GM23338 (cell line): ENCODE measurements at regions not wholly inside any gene's neighbourhood (a gene's known extent, or its start where the extent isn't known, plus 50 kb on each side); places are given as distances from the start of the nearest gene placed in this dataset.

Source experiments
- ATAC-seq: fragments of 200-7000 bp; cut with Tn5 transposase; 3 replicates; pipeline ENCODE4 v1.9.1; 2020
- DNase-seq: peaks from one replicate; pipeline ENCODE4 v3.0.0-alpha.2; 2015; ENCODE audit warnings: low spot score
- H2AFZ ChIP-seq: fragments of 200-600 bp; sonication (generic); 2 replicates; pipeline ENCODE4 v1.8.0; 2016; ENCODE audit warnings: antibody characterized with exemption, mild to moderate bottlenecking, moderate library complexity
- H3F3A ChIP-seq: fragments of 200-600 bp; sonication (generic); replicated peaks from 2 replicates; pipeline ENCODE4 v1.8.0; 2017; ENCODE audit warnings: antibody characterized with exemption, mixed run types, low read depth
- H3K27ac ChIP-seq: fragments of 200-600 bp; sonication (generic); 2 replicates; pipeline ENCODE4 v1.6.1; 2016; ENCODE audit warnings: low read depth
- H3K27me3 ChIP-seq: fragments of 200-600 bp; sonication (generic); 2 replicates; pipeline ENCODE4 v1.8.0; 2016; ENCODE audit warnings: mild to moderate bottlenecking, mixed run types, moderate library complexity; ENCODE audit not compliant: insufficient read depth
- H3K36me3 ChIP-seq: fragments of 200-600 bp; sonication (generic); 2 replicates; pipeline ENCODE4 v1.8.0; 2016; ENCODE audit warnings: mild to moderate bottlenecking; ENCODE audit not compliant: insufficient read depth
- H3K4me1 ChIP-seq: fragments of 200-600 bp; sonication (generic); 2 replicates; pipeline ENCODE4 v1.8.0; 2016; ENCODE audit warnings: mild to moderate bottlenecking, moderate library complexity; ENCODE audit not compliant: insufficient read depth
- H3K4me2 ChIP-seq: fragments of 200-600 bp; sonication (generic); 2 replicates; pipeline ENCODE4 v1.7.1; 2017; ENCODE audit warnings: mixed run types
- H3K4me3 ChIP-seq: fragments of 200-600 bp; sonication (generic); 2 replicates; pipeline ENCODE4 v1.6.1; 2016; ENCODE audit warnings: mixed run types
- H3K79me2 ChIP-seq: fragments of 200-600 bp; sonication (generic); replicated peaks from 2 replicates; pipeline ENCODE4 v1.8.0; 2017; ENCODE audit warnings: mild to moderate bottlenecking; ENCODE audit not compliant: insufficient read depth
- H3K9me2 ChIP-seq: fragments of 200-600 bp; sonication (generic); 2 replicates; pipeline ENCODE4 v1.8.0; 2017; ENCODE audit not compliant: insufficient read depth
- H4K20me1 ChIP-seq: fragments of 200-600 bp; sonication (generic); replicated peaks from 2 replicates; pipeline ENCODE4 v1.8.0; 2017; ENCODE audit warnings: mild to moderate bottlenecking; ENCODE audit not compliant: insufficient read depth
- H3K27ac Mint-ChIP-seq: 2 replicates; pipeline ENCODE4 v1.8.0; 2020; ENCODE audit warnings: inconsistent platforms, mild to moderate bottlenecking, moderate library complexity, mixed read lengths
- H3K27me3 Mint-ChIP-seq: 3 replicates; pipeline ENCODE4 v1.8.0; 2022; ENCODE audit warnings: low read depth, mild to moderate bottlenecking, moderate library complexity, mixed read lengths, inconsistent platforms; ENCODE audit not compliant: insufficient read depth, poor library complexity
- H3K36me3 Mint-ChIP-seq: 3 replicates; pipeline ENCODE4 v1.8.0; 2021; ENCODE audit warnings: low read depth, mild to moderate bottlenecking, inconsistent platforms, moderate library complexity, mixed read lengths
- H3K4me1 Mint-ChIP-seq: 3 replicates; pipeline ENCODE4 v1.8.0; 2020; ENCODE audit warnings: mild to moderate bottlenecking, inconsistent platforms, mixed read lengths
- H3K4me3 Mint-ChIP-seq: 3 replicates; pipeline ENCODE4 v1.8.0; 2021; ENCODE audit warnings: moderate library complexity, mild to moderate bottlenecking, inconsistent platforms, mixed read lengths
- H3K9me3 Mint-ChIP-seq: 3 replicates; pipeline ENCODE4 v1.8.0; 2020; ENCODE audit warnings: moderate library complexity, mild to moderate bottlenecking, inconsistent platforms, mixed read lengths
- EZH2 ChIP-seq: fragments of 200-600 bp; sonication (generic); IDR thresholded peaks from one replicate; pipeline ENCODE4 v1.8.0; 2017; ENCODE audit warnings: antibody characterized with exemption, mild to moderate bottlenecking, low read depth; ENCODE audit not compliant: unreplicated experiment
- JUNB ChIP-seq: IDR thresholded peaks from one replicate; pipeline ENCODE4 v1.6.1; 2016; ENCODE audit warnings: antibody characterized with exemption; ENCODE audit not compliant: unreplicated experiment
- POLR2AphosphoS5 ChIP-seq: IDR thresholded peaks from 2 replicates; pipeline ENCODE4 v1.6.1; 2016; ENCODE audit warnings: antibody characterized with exemption, low read depth
- STAT1 ChIP-seq: IDR thresholded peaks from one replicate; pipeline ENCODE4 v1.6.1; 2016; ENCODE audit warnings: antibody characterized with exemption; ENCODE audit not compliant: unreplicated experiment
- TF ChIP-seq, protein P1 (sequence below), 2 experiments: fragments of 200-600 bp in 1 of 2; sonication (generic) in 1 of 2; conservative IDR thresholded peaks; 2 replicates each; pipeline versions ENCODE4 v1.5.1 to v1.6.1; 2016 to 2017; ENCODE audit warnings: antibody characterized with exemption in 2 of 2, low read depth in 2 of 2, mild to moderate bottlenecking in 2 of 2, moderate library complexity in 1 of 2
- TF ChIP-seq, protein P2 (sequence below): IDR thresholded peaks from 2 replicates; pipeline ENCODE4 v1.6.1; 2016; ENCODE audit warnings: antibody characterized with exemption
- TF ChIP-seq, protein P3 (sequence below): IDR thresholded peaks from one replicate; pipeline ENCODE4 v1.6.1; 2018; ENCODE audit warnings: antibody characterized with exemption; ENCODE audit not compliant: unreplicated experiment

GRCh38 chr2:129376426-129377077, 602.9 kb upstream of the RAB6C start:
- peak; percentile 5 for DNase-seq
- no peaks in the 10 kb centered on the region for H3K79me2 ChIP-seq
- Mint-ChIP-seq H3K27ac (no peak overlapping the region), H3K9me3 (peaks cover 4% of the 10 kb centered on the region; the same call in 2 of the 3 replicates), H3K27me3 (peaks cover 2% of the 10 kb centered on the region), H3K4me1 (no peaks in the 10 kb centered on the region), H3K4me3 (no peak overlapping the region), H3K36me3 (no peaks in the 10 kb centered on the region)
- TF ChIP-seq, protein P1, sequence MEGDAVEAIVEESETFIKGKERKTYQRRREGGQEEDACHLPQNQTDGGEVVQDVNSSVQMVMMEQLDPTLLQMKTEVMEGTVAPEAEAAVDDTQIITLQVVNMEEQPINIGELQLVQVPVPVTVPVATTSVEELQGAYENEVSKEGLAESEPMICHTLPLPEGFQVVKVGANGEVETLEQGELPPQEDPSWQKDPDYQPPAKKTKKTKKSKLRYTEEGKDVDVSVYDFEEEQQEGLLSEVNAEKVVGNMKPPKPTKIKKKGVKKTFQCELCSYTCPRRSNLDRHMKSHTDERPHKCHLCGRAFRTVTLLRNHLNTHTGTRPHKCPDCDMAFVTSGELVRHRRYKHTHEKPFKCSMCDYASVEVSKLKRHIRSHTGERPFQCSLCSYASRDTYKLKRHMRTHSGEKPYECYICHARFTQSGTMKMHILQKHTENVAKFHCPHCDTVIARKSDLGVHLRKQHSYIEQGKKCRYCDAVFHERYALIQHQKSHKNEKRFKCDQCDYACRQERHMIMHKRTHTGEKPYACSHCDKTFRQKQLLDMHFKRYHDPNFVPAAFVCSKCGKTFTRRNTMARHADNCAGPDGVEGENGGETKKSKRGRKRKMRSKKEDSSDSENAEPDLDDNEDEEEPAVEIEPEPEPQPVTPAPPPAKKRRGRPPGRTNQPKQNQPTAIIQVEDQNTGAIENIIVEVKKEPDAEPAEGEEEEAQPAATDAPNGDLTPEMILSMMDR (conservative IDR thresholded peaks at IDR 0.05; ENCODE audit: low read depth in 2 of 2) = no peak
- TF ChIP-seq, protein P2, sequence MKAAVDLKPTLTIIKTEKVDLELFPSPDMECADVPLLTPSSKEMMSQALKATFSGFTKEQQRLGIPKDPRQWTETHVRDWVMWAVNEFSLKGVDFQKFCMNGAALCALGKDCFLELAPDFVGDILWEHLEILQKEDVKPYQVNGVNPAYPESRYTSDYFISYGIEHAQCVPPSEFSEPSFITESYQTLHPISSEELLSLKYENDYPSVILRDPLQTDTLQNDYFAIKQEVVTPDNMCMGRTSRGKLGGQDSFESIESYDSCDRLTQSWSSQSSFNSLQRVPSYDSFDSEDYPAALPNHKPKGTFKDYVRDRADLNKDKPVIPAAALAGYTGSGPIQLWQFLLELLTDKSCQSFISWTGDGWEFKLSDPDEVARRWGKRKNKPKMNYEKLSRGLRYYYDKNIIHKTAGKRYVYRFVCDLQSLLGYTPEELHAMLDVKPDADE = no peak
- no peak overlapping the region for H3K4me3 ChIP-seq
- no peaks in the 10 kb centered on the region for H3K4me1 ChIP-seq
- H3K36me3 ChIP-seq = no peaks in the 10 kb centered on the region
- H3K9me2 ChIP-seq = no peaks in the 10 kb centered on the region
- no peaks in the 10 kb centered on the region for H4K20me1 ChIP-seq
- no peak overlapping the region for H3K4me2 ChIP-seq
- no peaks in the 10 kb centered on the region for H3K27me3 ChIP-seq
- H3F3A ChIP-seq = no peaks in the 10 kb centered on the region
- no peak overlapping the region for H2AFZ ChIP-seq
- H3K27ac ChIP-seq = no peak overlapping the region
- ATAC-seq = peak; percentile 59

DNA sequence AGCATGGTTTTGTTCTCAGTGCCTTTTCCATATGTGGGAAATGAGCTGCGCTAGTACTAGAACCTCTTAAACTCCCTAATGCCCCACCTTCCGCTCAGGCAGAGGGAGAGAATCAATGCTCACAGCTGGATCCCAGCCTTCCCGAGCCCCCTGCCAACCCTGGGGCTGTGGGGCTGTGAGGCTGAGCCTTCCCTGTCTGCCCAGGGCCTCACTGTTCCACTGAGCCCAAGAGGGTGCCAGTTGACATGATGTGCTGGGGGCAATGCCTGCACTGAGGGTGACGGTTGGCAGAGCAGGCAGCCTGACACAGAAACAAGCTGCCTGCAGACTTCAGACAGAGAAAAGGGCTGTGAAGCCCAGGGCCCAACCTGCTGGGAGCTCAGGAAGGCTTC, 602.4 kb upstream of the RAB6C start:
- Histone ChIP-seq H3K79me2 (no peaks in the 10 kb centered on the region), H3K4me2 (no peak overlapping the region), H3K36me3 (no peaks in the 10 kb centered on the region), H3K9me2 (no peaks in the 10 kb centered on the region), H4K20me1 (no peaks in the 10 kb centered on the region), H3F3A (no peaks in the 10 kb centered on the region), H3K4me3 (no peak overlapping the region), H3K4me1 (no peaks in the 10 kb centered on the region), H3K27me3 (no peaks in the 10 kb centered on the region), H3K27ac (no peak overlapping the region), H2AFZ (no peak overlapping the region)
- Mint-ChIP-seq H3K36me3 (no peaks in the 10 kb centered on the region; the same call in 2 of the 3 replicates), H3K4me3 (no peak overlapping the region), H3K9me3 (peaks cover 6% of the 10 kb centered on the region; the same call in 2 of the 3 replicates), H3K27me3 (peaks cover 2% of the 10 kb centered on the region), H3K27ac (no peak overlapping the region), H3K4me1 (no peaks in the 10 kb centered on the region)
- DNase-seq (no peak), ATAC-seq (no peak)
- TF ChIP-seq JUNB (no peak), EZH2 (no peak), POLR2AphosphoS5 (no peak), STAT1 (no peak)
- TF ChIP-seq, protein P1 (conservative IDR thresholded peaks at IDR 0.05; ENCODE audit: low read depth in 2 of 2) = no peak
- TF ChIP-seq, protein P2 = no peak
- TF ChIP-seq, protein P3, sequence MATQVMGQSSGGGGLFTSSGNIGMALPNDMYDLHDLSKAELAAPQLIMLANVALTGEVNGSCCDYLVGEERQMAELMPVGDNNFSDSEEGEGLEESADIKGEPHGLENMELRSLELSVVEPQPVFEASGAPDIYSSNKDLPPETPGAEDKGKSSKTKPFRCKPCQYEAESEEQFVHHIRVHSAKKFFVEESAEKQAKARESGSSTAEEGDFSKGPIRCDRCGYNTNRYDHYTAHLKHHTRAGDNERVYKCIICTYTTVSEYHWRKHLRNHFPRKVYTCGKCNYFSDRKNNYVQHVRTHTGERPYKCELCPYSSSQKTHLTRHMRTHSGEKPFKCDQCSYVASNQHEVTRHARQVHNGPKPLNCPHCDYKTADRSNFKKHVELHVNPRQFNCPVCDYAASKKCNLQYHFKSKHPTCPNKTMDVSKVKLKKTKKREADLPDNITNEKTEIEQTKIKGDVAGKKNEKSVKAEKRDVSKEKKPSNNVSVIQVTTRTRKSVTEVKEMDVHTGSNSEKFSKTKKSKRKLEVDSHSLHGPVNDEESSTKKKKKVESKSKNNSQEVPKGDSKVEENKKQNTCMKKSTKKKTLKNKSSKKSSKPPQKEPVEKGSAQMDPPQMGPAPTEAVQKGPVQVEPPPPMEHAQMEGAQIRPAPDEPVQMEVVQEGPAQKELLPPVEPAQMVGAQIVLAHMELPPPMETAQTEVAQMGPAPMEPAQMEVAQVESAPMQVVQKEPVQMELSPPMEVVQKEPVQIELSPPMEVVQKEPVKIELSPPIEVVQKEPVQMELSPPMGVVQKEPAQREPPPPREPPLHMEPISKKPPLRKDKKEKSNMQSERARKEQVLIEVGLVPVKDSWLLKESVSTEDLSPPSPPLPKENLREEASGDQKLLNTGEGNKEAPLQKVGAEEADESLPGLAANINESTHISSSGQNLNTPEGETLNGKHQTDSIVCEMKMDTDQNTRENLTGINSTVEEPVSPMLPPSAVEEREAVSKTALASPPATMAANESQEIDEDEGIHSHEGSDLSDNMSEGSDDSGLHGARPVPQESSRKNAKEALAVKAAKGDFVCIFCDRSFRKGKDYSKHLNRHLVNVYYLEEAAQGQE = no peak
